HFFc6 (cell line): ENCODE measurements at regions not wholly inside any gene's neighbourhood (a gene's known extent, or its start where the extent isn't known, plus 50 kb on each side); places are given as distances from the start of the nearest gene placed in this dataset.

Experiments
- DNase-seq: peaks from one replicate; pipeline ENCODE4 v3.0.0-alpha.2; 2018
- H3K27ac Mint-ChIP-seq: 2 replicates; pipeline ENCODE4 v1.8.0; 2020; ENCODE audit warnings: mild to moderate bottlenecking, mixed read lengths
- H3K27me3 Mint-ChIP-seq: 2 replicates; pipeline ENCODE4 v1.8.0; 2021; ENCODE audit warnings: mild to moderate bottlenecking, moderate library complexity, mixed read lengths; ENCODE audit not compliant: insufficient read depth
- H3K36me3 Mint-ChIP-seq: 2 replicates; pipeline ENCODE4 v1.8.0; 2021; ENCODE audit warnings: low read depth, mixed read lengths
- H3K4me1 Mint-ChIP-seq: 2 replicates; pipeline ENCODE4 v1.8.0; 2020; ENCODE audit warnings: low read depth, mixed read lengths
- H3K4me3 Mint-ChIP-seq: 2 replicates; pipeline ENCODE4 v1.8.0; 2020; ENCODE audit warnings: mild to moderate bottlenecking, moderate library complexity, mixed read lengths
- H3K9me3 Mint-ChIP-seq: 2 replicates; pipeline ENCODE4 v1.8.0; 2020; ENCODE audit warnings: mild to moderate bottlenecking, mixed read lengths
- TF ChIP-seq, protein P1 (sequence below): fragments of 200-600 bp; sonication (generic); IDR thresholded peaks from 2 replicates; pipeline ENCODE4 v1.5.0; 2021; ENCODE audit warnings: antibody characterized with exemption, mild to moderate bottlenecking

DNA sequence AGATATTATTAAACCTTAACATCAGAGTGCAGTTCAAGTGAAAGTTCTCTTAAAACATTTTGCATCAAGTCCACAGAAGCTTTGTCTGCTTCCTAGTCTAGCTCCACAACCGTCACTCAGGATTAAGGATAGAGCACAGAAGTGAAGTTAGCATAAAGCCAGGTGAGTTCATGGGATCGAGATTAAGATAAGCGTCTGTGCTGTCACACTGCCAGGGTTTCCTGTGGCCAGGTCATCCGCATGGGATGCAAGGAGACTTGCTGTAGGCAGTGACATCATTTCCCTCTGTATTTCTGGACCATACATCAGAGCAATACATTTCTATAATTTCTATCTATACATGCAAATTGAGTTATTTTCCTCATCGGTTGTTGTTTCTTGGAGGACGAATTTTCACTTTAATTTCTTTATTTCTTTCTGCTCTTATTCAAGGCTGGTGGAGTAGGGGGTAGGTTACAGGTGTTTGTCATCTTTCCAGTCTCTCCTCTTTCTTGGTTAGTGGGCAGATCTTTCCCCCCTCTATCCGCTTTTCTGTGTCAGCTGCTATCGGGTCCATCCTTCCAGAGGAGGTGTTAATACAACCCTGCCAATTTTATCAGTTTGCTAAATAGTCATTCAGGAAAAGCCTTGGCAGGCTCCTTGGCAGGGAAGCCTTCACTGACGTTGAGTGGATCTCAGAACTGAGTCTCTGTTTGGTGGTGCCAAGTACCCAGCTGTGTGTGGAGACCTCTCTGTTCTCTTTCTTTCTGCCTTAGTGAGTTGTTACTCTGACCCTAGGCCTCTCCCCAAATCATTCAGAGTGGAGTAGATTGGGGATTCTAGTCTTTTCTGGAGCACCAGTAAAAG, 307.6 kb upstream of the MAP3K7 start:
- no peak overlapping the region for H3K27ac Mint-ChIP-seq
- DNase-seq = no peak
- H3K4me3 Mint-ChIP-seq = no peak overlapping the region
- no peaks in the 10 kb centered on the region; the same call in 1 of the 2 replicates for H3K27me3 Mint-ChIP-seq
- no peaks in the 10 kb centered on the region for H3K4me1 Mint-ChIP-seq
- H3K36me3 Mint-ChIP-seq = no peaks in the 10 kb centered on the region
- peaks cover 11% of the 10 kb centered on the region; the same call in 1 of the 2 replicates for H3K9me3 Mint-ChIP-seq
- TF ChIP-seq, protein P1, sequence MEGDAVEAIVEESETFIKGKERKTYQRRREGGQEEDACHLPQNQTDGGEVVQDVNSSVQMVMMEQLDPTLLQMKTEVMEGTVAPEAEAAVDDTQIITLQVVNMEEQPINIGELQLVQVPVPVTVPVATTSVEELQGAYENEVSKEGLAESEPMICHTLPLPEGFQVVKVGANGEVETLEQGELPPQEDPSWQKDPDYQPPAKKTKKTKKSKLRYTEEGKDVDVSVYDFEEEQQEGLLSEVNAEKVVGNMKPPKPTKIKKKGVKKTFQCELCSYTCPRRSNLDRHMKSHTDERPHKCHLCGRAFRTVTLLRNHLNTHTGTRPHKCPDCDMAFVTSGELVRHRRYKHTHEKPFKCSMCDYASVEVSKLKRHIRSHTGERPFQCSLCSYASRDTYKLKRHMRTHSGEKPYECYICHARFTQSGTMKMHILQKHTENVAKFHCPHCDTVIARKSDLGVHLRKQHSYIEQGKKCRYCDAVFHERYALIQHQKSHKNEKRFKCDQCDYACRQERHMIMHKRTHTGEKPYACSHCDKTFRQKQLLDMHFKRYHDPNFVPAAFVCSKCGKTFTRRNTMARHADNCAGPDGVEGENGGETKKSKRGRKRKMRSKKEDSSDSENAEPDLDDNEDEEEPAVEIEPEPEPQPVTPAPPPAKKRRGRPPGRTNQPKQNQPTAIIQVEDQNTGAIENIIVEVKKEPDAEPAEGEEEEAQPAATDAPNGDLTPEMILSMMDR = no peak

DNA sequence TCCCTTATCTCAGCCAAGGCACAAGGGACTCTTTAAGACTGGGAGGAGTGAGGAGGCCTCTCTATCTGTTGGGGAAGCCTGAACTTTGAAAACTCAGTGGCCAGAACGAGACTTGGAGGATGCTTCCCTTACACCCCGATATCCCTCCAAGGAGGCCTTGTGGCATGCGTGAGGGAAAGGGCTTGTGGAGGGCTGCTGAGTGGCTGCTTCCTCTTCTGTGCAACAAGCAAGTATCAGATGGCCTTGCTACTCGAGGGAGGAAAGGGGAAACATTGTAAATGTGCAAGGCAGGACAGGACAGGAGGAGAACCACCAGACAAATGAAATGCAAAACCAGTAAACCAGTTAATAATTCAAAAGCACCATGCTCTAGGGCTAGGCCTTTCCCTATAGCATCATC, 306.5 kb upstream of the MAP3K7 start:
- no peaks in the 10 kb centered on the region for H3K36me3 Mint-ChIP-seq
- TF ChIP-seq, protein P1 = no peak

DNA sequence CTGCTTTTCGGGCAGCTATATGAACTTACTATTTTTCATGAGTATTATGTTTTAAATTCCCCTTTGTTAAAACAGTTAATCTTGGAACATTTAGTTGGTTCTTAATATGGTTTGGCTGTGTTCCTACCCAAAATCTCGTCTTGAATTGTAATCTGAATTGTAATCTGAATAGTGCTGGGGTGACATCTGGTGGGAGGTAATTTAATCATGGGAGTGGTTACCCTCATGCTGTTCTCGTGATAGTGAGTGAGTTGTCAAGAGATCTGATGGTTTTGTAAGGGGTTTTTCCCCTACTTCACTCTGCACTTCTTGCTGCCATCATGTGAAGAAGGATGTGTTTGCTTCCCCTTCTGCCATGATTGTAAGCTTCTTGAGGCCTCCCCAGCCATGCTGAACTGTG, 305.4 kb upstream of the MAP3K7 start:
- peaks cover 1% of the 10 kb centered on the region; the same call in 1 of the 2 replicates for H3K27me3 Mint-ChIP-seq
- no peak overlapping the region for H3K27ac Mint-ChIP-seq
- H3K4me3 Mint-ChIP-seq = no peak overlapping the region
- no peaks in the 10 kb centered on the region for H3K4me1 Mint-ChIP-seq
- TF ChIP-seq, protein P1 = no peak
- no peak for DNase-seq
- H3K9me3 Mint-ChIP-seq = peaks cover 11% of the 10 kb centered on the region; the same call in 1 of the 2 replicates
- H3K36me3 Mint-ChIP-seq = no peaks in the 10 kb centered on the region

More for the DNA sequence above, 306.5 kb upstream of the MAP3K7 start:
- Mint-ChIP-seq H3K27me3 (no peaks in the 10 kb centered on the region; the same call in 1 of the 2 replicates), H3K4me3 (no peak overlapping the region), H3K9me3 (peaks cover 11% of the 10 kb centered on the region; the same call in 1 of the 2 replicates), H3K27ac (no peak overlapping the region), H3K4me1 (no peaks in the 10 kb centered on the region)
- DNase-seq = no peak

DNA sequence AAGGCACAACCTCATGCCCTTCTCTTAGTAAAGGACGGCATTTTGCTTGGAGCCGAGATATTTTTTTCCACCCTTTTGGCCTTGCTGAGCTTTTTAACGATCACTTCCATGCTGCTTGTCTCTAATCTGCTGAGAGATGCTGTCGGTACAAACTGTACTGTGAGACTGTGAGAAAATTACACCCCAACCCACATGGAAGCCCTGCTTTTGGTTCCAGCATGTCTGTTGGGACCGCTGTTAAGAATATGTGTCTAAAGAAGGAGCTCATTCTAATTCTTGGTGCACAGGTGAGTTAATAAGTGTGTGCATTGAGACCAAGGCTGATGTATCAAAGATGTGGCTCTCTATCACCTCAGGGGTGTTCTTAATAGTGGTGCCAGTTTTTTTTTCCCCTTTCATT, 304.5 kb upstream of the MAP3K7 start:
- TF ChIP-seq, protein P1 = no peak
- H3K9me3 Mint-ChIP-seq = peaks cover 6% of the 10 kb centered on the region; the same call in 1 of the 2 replicates
- H3K36me3 Mint-ChIP-seq = no peaks in the 10 kb centered on the region
- no peaks in the 10 kb centered on the region for H3K4me1 Mint-ChIP-seq
- no peak overlapping the region for H3K27ac Mint-ChIP-seq
- DNase-seq = no peak
- peaks cover 1% of the 10 kb centered on the region; the same call in 1 of the 2 replicates for H3K27me3 Mint-ChIP-seq
- H3K4me3 Mint-ChIP-seq = no peak overlapping the region

DNA sequence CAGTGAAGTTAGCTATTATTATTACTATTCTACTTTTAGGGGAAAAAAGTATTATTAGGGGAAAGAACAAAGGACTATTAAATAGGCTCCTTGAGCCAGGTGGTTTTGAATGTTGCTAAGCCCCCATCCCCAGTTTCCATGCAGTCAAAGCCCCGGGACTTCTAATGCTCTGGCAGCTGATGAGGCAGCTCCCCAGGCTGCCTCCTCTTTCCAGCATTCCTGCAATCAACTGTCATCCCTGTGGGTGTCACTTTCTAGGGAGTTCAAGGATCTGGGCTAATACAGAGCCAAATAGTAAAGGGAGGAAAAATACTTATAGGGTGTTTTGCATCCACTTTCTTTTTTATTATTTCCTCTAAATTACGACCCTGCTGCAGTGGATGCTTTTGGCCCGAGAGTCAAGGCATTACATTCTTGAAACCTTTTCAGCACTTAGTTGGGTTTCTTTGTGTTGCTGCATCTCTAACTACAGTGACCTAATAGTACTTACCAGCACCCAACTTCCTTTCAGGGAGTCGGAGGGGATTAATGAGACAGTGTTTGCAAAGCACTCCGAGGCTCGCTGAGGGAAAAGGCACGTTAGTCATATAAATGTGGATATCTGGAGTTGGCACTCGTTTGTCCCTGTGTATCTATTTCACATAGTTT, 303.9 kb upstream of the MAP3K7 start:
- H3K4me3 Mint-ChIP-seq = no peak overlapping the region
- H3K27ac Mint-ChIP-seq = no peak overlapping the region
- DNase-seq = no peak
- peaks cover 9% of the 10 kb centered on the region for H3K9me3 Mint-ChIP-seq
- TF ChIP-seq, protein P1 = no peak
- no peaks in the 10 kb centered on the region for H3K36me3 Mint-ChIP-seq
- peaks cover 1% of the 10 kb centered on the region; the same call in 1 of the 2 replicates for H3K27me3 Mint-ChIP-seq
- H3K4me1 Mint-ChIP-seq = no peaks in the 10 kb centered on the region; the same call in 1 of the 2 replicates
